ENCODE measurements at regions not wholly inside any gene's neighbourhood (a gene's known extent, or its start where the extent isn't known, plus 50 kb on each side); places are given as distances from the start of the nearest gene placed in this dataset.

DNA sequence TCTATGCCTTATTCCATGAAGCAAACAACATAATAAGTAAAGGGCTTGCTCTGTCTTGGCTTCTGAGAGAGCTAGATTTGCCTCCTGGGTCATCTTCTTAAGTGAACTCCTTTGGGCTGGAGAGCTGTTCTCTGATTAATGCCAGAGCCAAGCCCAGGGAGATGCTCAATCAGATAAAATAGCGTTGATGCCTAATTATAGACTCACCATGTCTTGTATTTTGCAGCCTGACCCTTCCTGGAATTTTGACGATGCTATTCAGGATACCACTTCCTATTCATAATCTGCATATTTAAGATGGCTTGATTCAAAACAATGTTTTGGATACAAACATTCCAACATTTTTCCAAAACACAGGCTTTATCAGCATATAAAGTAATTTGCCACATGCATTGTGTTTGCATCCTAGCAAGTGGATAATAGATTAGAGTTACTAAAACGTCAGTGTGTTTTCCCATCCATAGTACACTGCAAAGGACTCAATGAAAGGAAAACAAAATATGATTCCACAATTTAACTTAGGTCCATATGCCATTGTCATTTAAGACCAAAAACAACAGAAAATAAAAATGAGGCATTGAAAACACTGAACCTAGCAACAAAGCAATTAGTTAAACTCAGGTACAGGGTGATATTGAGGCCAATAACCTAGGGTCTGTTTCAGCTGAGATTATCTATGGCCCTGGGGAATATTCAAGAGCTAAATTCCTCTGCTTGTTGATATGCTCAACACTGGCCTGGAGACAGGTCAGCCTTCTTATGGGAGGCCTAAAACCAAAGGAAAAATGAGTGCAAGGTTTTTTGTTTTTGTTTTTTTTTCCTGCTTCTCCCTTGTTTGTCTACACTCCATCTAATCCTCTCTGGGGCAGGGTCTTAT, 184.2 kb upstream of the FOXN3 start:
- Histone ChIP-seq H3K4me3 (no peak overlapping the region), H3K27ac (no peak overlapping the region)

DNA sequence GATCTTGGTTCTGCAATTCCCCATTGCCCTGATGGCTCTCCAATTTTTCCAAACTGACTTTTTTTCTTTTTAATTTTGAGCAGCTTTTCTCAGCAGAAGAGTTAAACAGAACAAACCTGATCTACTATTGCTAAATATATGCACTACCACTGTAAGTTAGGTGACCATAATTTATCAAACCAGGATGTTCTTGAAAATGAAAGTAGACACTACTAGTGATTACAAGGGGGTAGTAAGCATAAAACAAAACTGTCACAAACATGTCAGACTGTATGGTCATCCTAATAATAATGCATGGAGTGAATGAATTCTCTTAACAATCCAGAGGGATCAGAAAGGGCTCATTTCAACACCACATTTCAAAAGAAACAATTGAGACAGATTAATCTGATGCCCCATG, 183.0 kb upstream of the FOXN3 start:
- Histone ChIP-seq H3K9me3 (peaks cover 0 to 29% (median 5%) of the 10 kb centered on the region in 3 donors), H3K4me1 (peaks cover 0 to 10% (median 0%) of the 10 kb centered on the region in 4 donors), H3K36me3 (peaks cover 0 to 11% (median 0%) of the 10 kb centered on the region in 3 donors), H3K27ac (no peak overlapping the region), H3K4me3 (no peak overlapping the region), H3K27me3 (no peaks in the 10 kb centered on the region)
- intact Hi-C loops (cut with DNase I; ENCODE audit: low total_unique reads) = no loop called here
- TF ChIP-seq, protein P1, sequence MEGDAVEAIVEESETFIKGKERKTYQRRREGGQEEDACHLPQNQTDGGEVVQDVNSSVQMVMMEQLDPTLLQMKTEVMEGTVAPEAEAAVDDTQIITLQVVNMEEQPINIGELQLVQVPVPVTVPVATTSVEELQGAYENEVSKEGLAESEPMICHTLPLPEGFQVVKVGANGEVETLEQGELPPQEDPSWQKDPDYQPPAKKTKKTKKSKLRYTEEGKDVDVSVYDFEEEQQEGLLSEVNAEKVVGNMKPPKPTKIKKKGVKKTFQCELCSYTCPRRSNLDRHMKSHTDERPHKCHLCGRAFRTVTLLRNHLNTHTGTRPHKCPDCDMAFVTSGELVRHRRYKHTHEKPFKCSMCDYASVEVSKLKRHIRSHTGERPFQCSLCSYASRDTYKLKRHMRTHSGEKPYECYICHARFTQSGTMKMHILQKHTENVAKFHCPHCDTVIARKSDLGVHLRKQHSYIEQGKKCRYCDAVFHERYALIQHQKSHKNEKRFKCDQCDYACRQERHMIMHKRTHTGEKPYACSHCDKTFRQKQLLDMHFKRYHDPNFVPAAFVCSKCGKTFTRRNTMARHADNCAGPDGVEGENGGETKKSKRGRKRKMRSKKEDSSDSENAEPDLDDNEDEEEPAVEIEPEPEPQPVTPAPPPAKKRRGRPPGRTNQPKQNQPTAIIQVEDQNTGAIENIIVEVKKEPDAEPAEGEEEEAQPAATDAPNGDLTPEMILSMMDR (IDR thresholded peaks at IDR 0.05) = no peak
- DNase-seq = no peak

More for the DNA sequence above, 184.2 kb upstream of the FOXN3 start:
- Histone ChIP-seq H3K4me1 (peaks cover 0 to 10% (median 0%) of the 10 kb centered on the region in 4 donors), H3K9me3 (peaks cover 0 to 30% (median 5%) of the 10 kb centered on the region in 3 donors), H3K36me3 (peaks cover 0 to 11% (median 0%) of the 10 kb centered on the region in 3 donors), H3K27me3 (no peaks in the 10 kb centered on the region)
- intact Hi-C loops (cut with DNase I; ENCODE audit: low total_unique reads) = no loop called here
- TF ChIP-seq, protein P1 (IDR thresholded peaks at IDR 0.05) = no peak
- DNase-seq = no peak

DNA sequence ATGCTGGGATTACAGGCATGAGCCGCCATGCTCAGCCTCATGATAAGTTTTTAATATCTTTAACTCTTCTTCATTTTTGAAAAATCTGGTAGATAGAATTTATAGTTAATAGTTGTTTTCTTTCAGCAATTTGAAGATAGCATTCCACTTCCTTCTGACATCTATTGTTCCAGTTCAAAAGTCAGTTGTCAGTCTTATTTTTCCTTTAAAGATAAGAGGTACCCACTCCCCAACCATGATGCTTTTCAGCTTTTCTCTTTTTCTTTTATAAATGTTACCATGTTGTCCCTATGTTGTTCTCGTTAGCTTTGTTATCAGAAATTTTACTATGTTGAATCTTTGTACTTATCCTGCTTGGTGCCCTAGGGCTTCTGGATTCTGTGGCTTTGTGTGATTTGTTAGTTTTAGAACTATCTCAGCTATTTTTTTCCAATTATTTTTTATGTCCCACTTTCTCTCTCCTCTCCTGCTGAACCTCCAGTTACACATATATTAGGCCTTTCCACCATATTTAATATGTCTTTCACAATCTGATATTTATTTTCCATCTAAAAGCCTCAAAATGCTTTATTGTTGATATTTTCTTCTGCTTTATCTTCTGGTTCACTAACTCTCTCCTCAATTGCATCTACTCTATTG, 181.6 kb upstream of the FOXN3 start:
- H3K4me3 ChIP-seq = no peak overlapping the region
- H3K36me3 ChIP-seq = peaks cover 0 to 11% (median 0%) of the 10 kb centered on the region in 3 donors
- no peak for DNase-seq
- intact Hi-C loops (cut with DNase I; ENCODE audit: low total_unique reads) = no loop called here
- peaks cover 0 to 10% (median 0%) of the 10 kb centered on the region in 4 donors for H3K4me1 ChIP-seq
- H3K27ac ChIP-seq = no peak overlapping the region
- H3K9me3 ChIP-seq = peaks cover 0 to 25% (median 5%) of the 10 kb centered on the region in 3 donors
- TF ChIP-seq, protein P1 (IDR thresholded peaks at IDR 0.05) = no peak
- no peaks in the 10 kb centered on the region for H3K27me3 ChIP-seq

DNA sequence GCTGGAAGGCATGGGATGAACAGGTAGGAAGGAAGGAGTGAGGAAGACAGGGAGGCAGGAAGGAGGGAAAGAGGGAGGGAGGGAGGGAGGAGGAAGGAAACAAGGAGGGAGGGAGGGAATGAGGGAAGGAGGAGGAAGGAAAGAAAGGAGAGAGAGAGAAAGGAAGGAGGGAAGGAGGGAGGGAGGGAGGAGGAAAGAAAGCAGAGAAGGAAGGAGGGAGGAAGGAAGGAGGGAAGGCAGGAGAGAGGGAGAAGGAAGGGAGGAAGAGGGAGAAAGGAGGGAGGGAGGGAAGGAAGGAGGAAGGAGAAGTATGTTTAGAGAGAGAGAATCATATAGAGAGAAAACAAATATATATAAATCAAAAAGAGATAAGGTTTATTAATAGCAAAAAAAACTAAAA, 175.9 kb upstream of the FOXN3 start:
- H3K4me3 ChIP-seq = no peak overlapping the region
- intact Hi-C loops (cut with DNase I; ENCODE audit: low total_unique reads) = no loop called here
- no peak overlapping the region for H3K27ac ChIP-seq
- TF ChIP-seq, protein P1 (IDR thresholded peaks at IDR 0.05) = no peak
- peaks cover 0 to 6% (median 0%) of the 10 kb centered on the region in 3 donors for H3K9me3 ChIP-seq
- no peaks in the 10 kb centered on the region for H3K4me1 ChIP-seq
- DNase-seq = no peak
- H3K36me3 ChIP-seq = no peaks in the 10 kb centered on the region
- H3K27me3 ChIP-seq = no peaks in the 10 kb centered on the region

DNA sequence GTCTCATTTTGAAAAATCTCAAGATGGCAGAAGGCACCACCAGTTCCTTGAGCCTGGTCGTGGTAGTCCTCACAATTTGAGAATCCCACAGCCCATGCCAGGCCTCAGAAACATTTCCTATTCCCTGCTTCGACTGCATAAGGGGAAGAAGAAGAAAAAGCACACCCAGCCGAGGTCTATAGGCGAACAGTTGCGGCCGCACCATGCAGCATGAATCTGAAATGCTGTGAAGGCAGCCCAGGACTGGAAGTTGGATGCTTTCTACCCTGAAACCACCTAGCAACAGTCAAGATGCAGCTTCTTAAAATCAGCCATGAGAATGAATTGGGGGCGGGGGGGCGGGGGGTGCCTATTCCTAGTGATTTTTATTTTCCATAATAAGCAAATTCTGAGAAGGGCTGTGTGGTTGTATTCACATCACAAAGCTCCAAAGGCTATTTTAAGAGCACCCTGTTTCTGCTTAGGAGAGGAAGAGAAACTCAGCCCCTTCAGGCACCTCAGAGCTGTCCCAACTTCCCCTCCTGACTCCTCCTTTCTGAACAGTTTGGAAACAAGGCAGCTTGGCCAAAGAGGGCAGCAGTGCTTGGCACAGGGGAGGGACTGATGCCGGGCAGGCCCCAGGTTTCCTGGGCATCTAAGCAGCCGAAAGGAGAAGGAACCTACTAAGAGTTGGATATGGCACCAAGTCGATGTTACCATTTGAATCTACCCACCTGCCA, 172.5 kb upstream of the FOXN3 start:
- Histone ChIP-seq H3K9me3 (no peaks in the 10 kb centered on the region), H3K4me3 (no peak overlapping the region), H3K27me3 (no peaks in the 10 kb centered on the region), H3K4me1 (no peaks in the 10 kb centered on the region), H3K27ac (no peak overlapping the region), H3K36me3 (no peaks in the 10 kb centered on the region)
- intact Hi-C loops (cut with DNase I; ENCODE audit: low total_unique reads) = no loop called here
- TF ChIP-seq, protein P1 (IDR thresholded peaks at IDR 0.05) = no peak
- no peak for DNase-seq

Data from tibial artery (tissue), 4 donors.